Hematopoietic multipotent progenitor cell (in vitro differentiated cells): ENCODE measurements at regions not wholly inside any gene's neighbourhood (a gene's known extent, or its start where the extent isn't known, plus 50 kb on each side); places are given as distances from the start of the nearest gene placed in this dataset.

ENCODE experiments used
- DNase-seq, 3 donors: peaks; one replicate each; pipeline ENCODE4 v3.0.0-alpha.2; 2011 to 2015; ENCODE audit warnings: low read depth in 2 of 3, low spot score in 2 of 3

GRCh38 chr21:28671549-28672195 lies 321.0 kb downstream of the LTN1 start:
- no peak for DNase-seq

- no peak for DNase-seq
These were observed 322.6 kb downstream of the LTN1 start for GRCh38 chr21:28669971-28670653.

GRCh38 chr21:28669321-28669720 lies 323.4 kb downstream of the LTN1 start:
- DNase-seq: peak in 1 of 3 donors; percentile 2

- no peak for DNase-seq
These were observed 328.9 kb downstream of the LTN1 start for GRCh38 chr21:28663754-28664153.

GRCh38 chr21:28663111-28663693 lies 329.5 kb downstream of the LTN1 start:
- no peak for DNase-seq

GRCh38 chr21:28657566-28657965 lies 335.1 kb downstream of the LTN1 start:
- DNase-seq: no peak

- no peak for DNase-seq
These were observed 337.2 kb downstream of the LTN1 start for GRCh38 chr21:28655471-28655870.

GRCh38 chr21:28654406-28654805 lies 338.3 kb downstream of the LTN1 start:
- DNase-seq: no peak

GRCh38 chr21:28644762-28645161 lies 347.9 kb downstream of the LTN1 start:
- DNase-seq: no peak

- DNase-seq: no peak
These were observed 349.8 kb downstream of the LTN1 start for GRCh38 chr21:28642891-28643290.

GRCh38 chr21:28641731-28642130 lies 350.9 kb downstream of the LTN1 start:
- DNase-seq: no peak

- no peak for DNase-seq
These were observed 352.4 kb downstream of the LTN1 start for GRCh38 chr21:28640326-28640725.

GRCh38 chr21:28639737-28640136 lies 352.9 kb downstream of the LTN1 start:
- no peak for DNase-seq

GRCh38 chr21:28636752-28637691 lies 355.7 kb downstream of the LTN1 start:
- peak in 2 of 3 donors; percentile 70 to 84 for DNase-seq

GRCh38 chr21:28635541-28635940 lies 357.1 kb downstream of the LTN1 start:
- no peak for DNase-seq

GRCh38 chr21:28633839-28634555 lies 358.7 kb downstream of the LTN1 start:
- DNase-seq: peak in 2 of 3 donors; percentile 67 to 78

- DNase-seq: no peak
These were observed 359.8 kb downstream of the LTN1 start for GRCh38 chr21:28632755-28633408.

GRCh38 chr21:28627691-28628090 lies 365.0 kb downstream of the LTN1 start:
- DNase-seq: no peak

GRCh38 chr21:28627261-28627660 lies 365.4 kb downstream of the LTN1 start:
- no peak for DNase-seq

- no peak for DNase-seq
These were observed 368.1 kb downstream of the LTN1 start for GRCh38 chr21:28624626-28625025.
